ENCODE measurements at regions not wholly inside any gene's neighbourhood (a gene's known extent, or its start where the extent isn't known, plus 50 kb on each side); places are given as distances from the start of the nearest gene placed in this dataset.
"Not testable (repeated sequence)": the region's sequence is repeated elsewhere in the genome, so short reads cannot be mapped to it uniquely, and the experiment has no call there.

DNA sequence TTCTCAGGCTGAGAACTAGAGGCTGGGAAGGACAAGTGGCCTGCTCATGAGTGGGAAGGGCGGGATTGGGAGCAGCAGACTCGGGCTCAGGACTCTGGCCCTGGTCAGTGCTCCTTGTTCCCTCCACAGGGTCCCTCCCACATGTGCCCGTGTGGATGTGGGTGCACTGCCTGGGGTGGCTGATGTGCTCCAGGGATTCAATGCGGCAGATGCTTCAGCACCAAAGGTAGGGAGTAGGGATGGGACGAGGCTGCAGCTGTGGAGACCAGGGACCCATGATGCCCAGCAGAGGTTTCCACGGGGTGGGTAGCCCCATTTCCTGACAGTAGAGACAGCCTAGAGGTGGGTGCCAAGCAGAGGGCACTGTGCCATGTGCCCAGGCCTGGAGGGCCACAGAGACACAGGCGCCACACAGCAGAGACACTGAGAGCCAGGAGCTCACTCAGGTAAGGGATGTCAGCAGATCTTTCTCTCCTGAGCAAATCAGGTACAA, 89.5 kb downstream of the GGTLC2 start:
- Histone ChIP-seq H3K23me2 (ENCODE audit: insufficient read length, low read depth, low read length, poor library complexity, severe bottlenecking) (no peaks in the 10 kb centered on the region), H3K56ac (ENCODE audit: insufficient read length, low read depth, low read length) (no peak overlapping the region), H3K4ac (ENCODE audit: low read depth, low read length) (no peak overlapping the region), H4K20me1 (ENCODE audit: control insufficient read depth, insufficient read depth, insufficient read length) (no peaks in the 10 kb centered on the region), H3K79me2 (ENCODE audit: insufficient read depth, low read length) (no peaks in the 10 kb centered on the region), H3K4me2 (ENCODE audit: insufficient read depth, insufficient read length, low read length) (no peak overlapping the region), H2BK15ac (ENCODE audit: low read depth, low read length) (no peak overlapping the region), H4K8ac (replicated peaks; ENCODE audit: insufficient read length, low read depth, low read length) (no peak overlapping the region), H3K27ac (ENCODE audit: insufficient read length, low read depth, low read length) (no peak overlapping the region), H3K9ac (ENCODE audit: extremely low read depth, insufficient read length, low read length) (no peak overlapping the region), H2AFZ (ENCODE audit: low read length) (no peak overlapping the region), H2BK12ac (ENCODE audit: insufficient read length, low read depth, low read length) (no peak overlapping the region), H2BK120ac (ENCODE audit: low read depth, low read length, poor library complexity, severe bottlenecking) (no peak overlapping the region), H2AK5ac (ENCODE audit: insufficient read length, low read length) (no peak overlapping the region), H2BK20ac (ENCODE audit: low read depth, low read length, poor library complexity, severe bottlenecking) (no peak overlapping the region), H3K14ac (ENCODE audit: insufficient read depth, low read length) (no peak overlapping the region), H3T11ph (ENCODE audit: low read length) (no peak overlapping the region), H4K91ac (ENCODE audit: insufficient read length, low read depth, low read length) (no peak overlapping the region), H3K18ac (ENCODE audit: insufficient read length, low read depth, low read length) (no peak overlapping the region), H3K9me3 (ENCODE audit: control insufficient read depth, low read depth, low read length) (no peaks in the 10 kb centered on the region), H4K5ac (ENCODE audit: insufficient read length, low read depth, low read length) (no peak overlapping the region), H2BK5ac (ENCODE audit: insufficient read length, low read length) (no peak overlapping the region), H3K27me3 (ENCODE audit: insufficient read depth, low read length) (peaks cover 18% of the 10 kb centered on the region), H3K4me1 (ENCODE audit: insufficient read depth, low read length) (no peaks in the 10 kb centered on the region), H3K79me1 (ENCODE audit: insufficient read depth, low read depth, low read length, poor library complexity, severe bottlenecking) (no peaks in the 10 kb centered on the region), H3K23ac (ENCODE audit: insufficient read length, low read depth, low read length) (no peak overlapping the region)
- H3K4me3 Mint-ChIP-seq: no peak overlapping the region
- H3K4me1 Mint-ChIP-seq: peaks cover 0 to 14% of the 10 kb centered on the region in 2 experiments; a peak in 2 of 4 replicates
- TF ChIP-seq, protein P1, sequence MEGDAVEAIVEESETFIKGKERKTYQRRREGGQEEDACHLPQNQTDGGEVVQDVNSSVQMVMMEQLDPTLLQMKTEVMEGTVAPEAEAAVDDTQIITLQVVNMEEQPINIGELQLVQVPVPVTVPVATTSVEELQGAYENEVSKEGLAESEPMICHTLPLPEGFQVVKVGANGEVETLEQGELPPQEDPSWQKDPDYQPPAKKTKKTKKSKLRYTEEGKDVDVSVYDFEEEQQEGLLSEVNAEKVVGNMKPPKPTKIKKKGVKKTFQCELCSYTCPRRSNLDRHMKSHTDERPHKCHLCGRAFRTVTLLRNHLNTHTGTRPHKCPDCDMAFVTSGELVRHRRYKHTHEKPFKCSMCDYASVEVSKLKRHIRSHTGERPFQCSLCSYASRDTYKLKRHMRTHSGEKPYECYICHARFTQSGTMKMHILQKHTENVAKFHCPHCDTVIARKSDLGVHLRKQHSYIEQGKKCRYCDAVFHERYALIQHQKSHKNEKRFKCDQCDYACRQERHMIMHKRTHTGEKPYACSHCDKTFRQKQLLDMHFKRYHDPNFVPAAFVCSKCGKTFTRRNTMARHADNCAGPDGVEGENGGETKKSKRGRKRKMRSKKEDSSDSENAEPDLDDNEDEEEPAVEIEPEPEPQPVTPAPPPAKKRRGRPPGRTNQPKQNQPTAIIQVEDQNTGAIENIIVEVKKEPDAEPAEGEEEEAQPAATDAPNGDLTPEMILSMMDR (conservative IDR thresholded peaks at IDR 0.05): no peak
- H3K36me3 Mint-ChIP-seq (ENCODE audit: insufficient read depth in 1 of 3, low read depth in 3 of 3): no peaks in the 10 kb centered on the region
- H3K27me3 Mint-ChIP-seq (ENCODE audit: low read depth): peaks cover 99% of the 10 kb centered on the region
- no CpG with 5 or more reads among the region's 7 CpGs for WGBS (ENCODE audit: extremely low coverage, insufficient read length, low lambda C conversion rate)
- H3K27ac Mint-ChIP-seq: no peak overlapping the region
- no peaks in the 10 kb centered on the region for H3K9me3 Mint-ChIP-seq
- DNase-seq: no peak

DNA sequence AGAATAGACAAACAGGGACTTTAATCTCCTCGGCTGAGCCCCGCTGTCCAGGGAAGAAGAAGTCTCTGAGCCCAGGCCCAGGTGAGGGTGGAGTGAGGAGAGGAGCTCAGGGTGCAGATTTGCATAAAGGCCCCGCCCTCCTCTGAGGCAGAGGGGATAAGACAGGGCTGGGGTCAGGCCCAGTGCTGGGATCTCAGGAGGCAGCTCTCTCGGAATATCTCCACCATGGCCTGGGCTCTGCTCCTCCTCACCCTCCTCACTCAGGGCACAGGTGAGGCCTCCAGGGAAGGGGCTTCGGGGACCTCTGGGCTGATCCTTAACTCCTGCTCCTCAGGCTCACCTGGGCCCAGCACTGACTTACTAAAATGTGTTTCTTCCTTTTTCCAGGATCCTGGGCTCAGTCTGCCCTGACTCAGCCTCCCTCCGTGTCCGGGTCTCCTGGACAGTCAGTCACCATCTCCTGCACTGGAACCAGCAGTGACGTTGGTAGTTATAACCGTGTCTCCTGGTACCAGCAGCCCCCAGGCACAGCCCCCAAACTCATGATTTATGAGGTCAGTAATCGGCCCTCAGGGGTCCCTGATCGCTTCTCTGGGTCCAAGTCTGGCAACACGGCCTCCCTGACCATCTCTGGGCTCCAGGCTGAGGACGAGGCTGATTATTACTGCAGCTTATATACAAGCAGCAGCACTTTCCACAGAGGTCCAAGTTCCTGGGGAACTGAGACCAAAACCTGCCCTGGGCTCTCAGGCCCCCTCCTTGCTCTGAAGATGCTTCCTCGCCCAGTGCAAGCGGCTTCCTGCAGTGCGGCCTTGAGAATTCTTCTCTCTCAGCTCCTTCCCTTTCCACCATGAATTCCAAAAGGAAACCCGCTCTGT, 90.2 kb downstream of the GGTLC2 start:
- H2BK5ac ChIP-seq (ENCODE audit: insufficient read length, low read length); H4K91ac ChIP-seq (ENCODE audit: insufficient read length, low read depth, low read length); H3K18ac ChIP-seq (ENCODE audit: insufficient read length, low read depth, low read length); H3K4me3 Mint-ChIP-seq; H2BK12ac ChIP-seq (ENCODE audit: insufficient read length, low read depth, low read length); H3K23ac ChIP-seq (ENCODE audit: insufficient read length, low read depth, low read length); H4K8ac ChIP-seq (replicated peaks; ENCODE audit: insufficient read length, low read depth, low read length); H3K36me3 Mint-ChIP-seq (ENCODE audit: insufficient read depth in 1 of 3, low read depth in 3 of 3); H3K56ac ChIP-seq (ENCODE audit: insufficient read length, low read depth, low read length); H3K9ac ChIP-seq (ENCODE audit: extremely low read depth, insufficient read length, low read length); H3K79me2 ChIP-seq (ENCODE audit: insufficient read depth, low read length); H4K5ac ChIP-seq (ENCODE audit: insufficient read length, low read depth, low read length); H3K14ac ChIP-seq (ENCODE audit: insufficient read depth, low read length); H3T11ph ChIP-seq (ENCODE audit: low read length); H3K27ac Mint-ChIP-seq; H2AFZ ChIP-seq (ENCODE audit: low read length); H2BK20ac ChIP-seq (ENCODE audit: low read depth, low read length, poor library complexity, severe bottlenecking); H3K4me1 ChIP-seq (ENCODE audit: insufficient read depth, low read length); H3K23me2 ChIP-seq (ENCODE audit: insufficient read length, low read depth, low read length, poor library complexity, severe bottlenecking); H2BK120ac ChIP-seq (ENCODE audit: low read depth, low read length, poor library complexity, severe bottlenecking); H3K9me3 ChIP-seq (ENCODE audit: control insufficient read depth, low read depth, low read length); H2AK5ac ChIP-seq (ENCODE audit: insufficient read length, low read length); H2BK15ac ChIP-seq (ENCODE audit: low read depth, low read length); H4K20me1 ChIP-seq (ENCODE audit: control insufficient read depth, insufficient read depth, insufficient read length); H3K79me1 ChIP-seq (ENCODE audit: insufficient read depth, low read depth, low read length, poor library complexity, severe bottlenecking); H3K27ac ChIP-seq (ENCODE audit: insufficient read length, low read depth, low read length); H3K4me2 ChIP-seq (ENCODE audit: insufficient read depth, insufficient read length, low read length); H3K9me3 Mint-ChIP-seq; H3K4ac ChIP-seq (ENCODE audit: low read depth, low read length): not testable (repeated sequence)
- H3K27me3 Mint-ChIP-seq (ENCODE audit: low read depth): peaks cover 99% of the 10 kb centered on the region
- H3K4me1 Mint-ChIP-seq: peaks cover 0 to 14% of the 10 kb centered on the region in 2 experiments; a peak in 2 of 4 replicates
- peaks cover 20% of the 10 kb centered on the region for H3K27me3 ChIP-seq (ENCODE audit: insufficient read depth, low read length)
- peak; percentile 62 for DNase-seq
- no CpG with 5 or more reads among the region's 17 CpGs for WGBS (ENCODE audit: extremely low coverage, insufficient read length, low lambda C conversion rate)
